Panc1 (cell line): ENCODE measurements at regions not wholly inside any gene's neighbourhood (a gene's known extent, or its start where the extent isn't known, plus 50 kb on each side); places are given as distances from the start of the nearest gene placed in this dataset.

Experiments used
- ATAC-seq: fragments of 200-7000 bp; cut with Tn5 transposase; 2 replicates; pipeline ENCODE4 v1.9.1; 2020; ENCODE audit warnings: mild to moderate bottlenecking, moderate library complexity
- BruUV-seq: library from RNA; stranded (reverse); fragments of 400-500 nt; replicated peaks from 2 replicates; lab custom pipeline; 2021; lab: Mats Ljungman, UMichigan
- CTCF ChIA-PET: fragments of 300-600 bp; sonication (Branson Sonifier 250); formaldehyde crosslinking; loops from one replicate; lab custom pipeline; 2022; ENCODE audit warnings: antibody characterized with exemption; lab: Charles Lee
- POLR2A ChIA-PET: fragments of 300-600 bp; sonication (Branson Sonifier 250); formaldehyde crosslinking; loops from one replicate; lab custom pipeline; 2022; ENCODE audit warnings: antibody characterized with exemption; lab: Charles Lee
- DNase-seq: peaks from one replicate; pipeline ENCODE4 v3.0.0-alpha.2; 2010; ENCODE audit warnings: low read depth, low spot score
- H3K27ac ChIP-seq: 2 replicates; pipeline ENCODE4 v1.5.1; 2011; ENCODE audit warnings: mild to moderate bottlenecking, low read length, inconsistent platforms
- H3K27me3 ChIP-seq: fragments of 200-500 bp; sonication (Bioruptor generic); 2 replicates; pipeline ENCODE4 v1.6.0; 2014; ENCODE audit warnings: low read length, inconsistent platforms; ENCODE audit not compliant: control insufficient read depth, insufficient read depth
- H3K36me3 ChIP-seq: fragments of 200-500 bp; sonication (Bioruptor generic); 2 replicates; pipeline ENCODE4 v1.5.1; 2014; ENCODE audit warnings: inconsistent platforms, mild to moderate bottlenecking, low read length, moderate library complexity; ENCODE audit not compliant: control insufficient read depth, insufficient read depth
- H3K4me1 ChIP-seq: 2 replicates; pipeline ENCODE4 v1.5.1; 2011; ENCODE audit warnings: inconsistent platforms, mild to moderate bottlenecking, low read length, moderate library complexity; ENCODE audit not compliant: control insufficient read depth, insufficient read depth
- H3K4me3 ChIP-seq, 2 experiments: 2 replicates each; pipeline ENCODE4 v1.5.1; 2011 to 2012; ENCODE audit warnings: low read depth in 2 of 2, low read length in 2 of 2, mild to moderate bottlenecking in 2 of 2, inconsistent platforms in 1 of 2, moderate library complexity in 1 of 2
- H3K9me3 ChIP-seq: fragments of 200-500 bp; sonication (Bioruptor generic); 2 replicates; pipeline ENCODE4 v1.5.1; 2014; ENCODE audit warnings: low read depth, mild to moderate bottlenecking, inconsistent platforms, low read length, moderate library complexity; ENCODE audit not compliant: control insufficient read depth, insufficient read depth
- POLR2AphosphoS5 ChIP-seq: IDR thresholded peaks from 2 replicates; pipeline ENCODE4 v1.6.1; 2012; ENCODE audit warnings: mild to moderate bottlenecking, low read depth, low read length, moderate library complexity
- SIN3A ChIP-seq: IDR thresholded peaks from 2 replicates; pipeline ENCODE4 v1.6.1; 2012; ENCODE audit warnings: low read depth, mild to moderate bottlenecking, low read length, moderate library complexity, borderline replicate concordance; ENCODE audit not compliant: insufficient read depth
- TCF7L2 ChIP-seq: IDR thresholded peaks from 2 replicates; pipeline ENCODE4 v1.6.1; 2011; ENCODE audit warnings: mild to moderate bottlenecking, low read depth, low read length, inconsistent platforms
- in situ Hi-C: cut with HindIII; loops from 2 replicates; pipeline ENCODE4 v1.10.0; 2016; ENCODE audit warnings: low sequenced_read_pairs, low pct_unique_long_range_greater_than_20kb
- intact Hi-C: fragments of 100-400 bp; cut with micrococcal nuclease; formaldehyde crosslinking; loops from one replicate; pipeline ENCODE4 v1.10.0; 2022; ENCODE audit not compliant: unreplicated experiment
- TF ChIP-seq, protein P1 (sequence below): fragments of 450-650 bp; IDR thresholded peaks from 2 replicates; pipeline ENCODE4 v1.5.1; 2017; ENCODE audit warnings: mild to moderate bottlenecking
- TF ChIP-seq, protein P2 (sequence below), 2 experiments: IDR thresholded peaks; 2 replicates each; pipeline ENCODE4 v1.6.1; 2011 to 2012; ENCODE audit warnings: low read depth in 2 of 2, control low read depth in 1 of 2, low read length in 1 of 2, mild to moderate bottlenecking in 1 of 2, moderate library complexity in 1 of 2; ENCODE audit not compliant: insufficient read depth in 1 of 2

DNA sequence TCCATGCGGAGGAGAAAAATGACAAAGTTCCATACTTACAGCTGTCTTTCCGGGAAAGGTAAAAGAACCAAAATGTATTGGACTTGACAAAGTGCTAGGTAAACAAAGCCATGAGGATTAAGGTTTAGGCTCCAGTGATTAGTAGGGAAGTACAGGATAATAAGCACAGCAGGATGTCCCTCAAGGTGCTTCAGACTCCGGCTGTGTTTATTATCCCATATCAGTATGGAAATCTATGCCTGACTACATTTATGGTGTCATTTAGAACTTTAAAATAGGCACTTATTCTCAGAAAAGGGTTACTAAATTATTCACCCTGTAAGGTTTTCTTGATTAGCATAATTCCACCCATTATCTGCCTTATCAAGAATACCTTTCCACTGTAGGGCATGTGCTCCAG, 136.3 kb upstream of the CCDC68 start:
- in situ Hi-C loops (no loop called here), intact Hi-C loops (no loop called here)
- no peak overlapping the region for H3K4me3 ChIP-seq
- no peak for TF ChIP-seq POLR2AphosphoS5
- TF ChIP-seq, protein P1, sequence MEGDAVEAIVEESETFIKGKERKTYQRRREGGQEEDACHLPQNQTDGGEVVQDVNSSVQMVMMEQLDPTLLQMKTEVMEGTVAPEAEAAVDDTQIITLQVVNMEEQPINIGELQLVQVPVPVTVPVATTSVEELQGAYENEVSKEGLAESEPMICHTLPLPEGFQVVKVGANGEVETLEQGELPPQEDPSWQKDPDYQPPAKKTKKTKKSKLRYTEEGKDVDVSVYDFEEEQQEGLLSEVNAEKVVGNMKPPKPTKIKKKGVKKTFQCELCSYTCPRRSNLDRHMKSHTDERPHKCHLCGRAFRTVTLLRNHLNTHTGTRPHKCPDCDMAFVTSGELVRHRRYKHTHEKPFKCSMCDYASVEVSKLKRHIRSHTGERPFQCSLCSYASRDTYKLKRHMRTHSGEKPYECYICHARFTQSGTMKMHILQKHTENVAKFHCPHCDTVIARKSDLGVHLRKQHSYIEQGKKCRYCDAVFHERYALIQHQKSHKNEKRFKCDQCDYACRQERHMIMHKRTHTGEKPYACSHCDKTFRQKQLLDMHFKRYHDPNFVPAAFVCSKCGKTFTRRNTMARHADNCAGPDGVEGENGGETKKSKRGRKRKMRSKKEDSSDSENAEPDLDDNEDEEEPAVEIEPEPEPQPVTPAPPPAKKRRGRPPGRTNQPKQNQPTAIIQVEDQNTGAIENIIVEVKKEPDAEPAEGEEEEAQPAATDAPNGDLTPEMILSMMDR, result no peak
- TF ChIP-seq, protein P2, sequence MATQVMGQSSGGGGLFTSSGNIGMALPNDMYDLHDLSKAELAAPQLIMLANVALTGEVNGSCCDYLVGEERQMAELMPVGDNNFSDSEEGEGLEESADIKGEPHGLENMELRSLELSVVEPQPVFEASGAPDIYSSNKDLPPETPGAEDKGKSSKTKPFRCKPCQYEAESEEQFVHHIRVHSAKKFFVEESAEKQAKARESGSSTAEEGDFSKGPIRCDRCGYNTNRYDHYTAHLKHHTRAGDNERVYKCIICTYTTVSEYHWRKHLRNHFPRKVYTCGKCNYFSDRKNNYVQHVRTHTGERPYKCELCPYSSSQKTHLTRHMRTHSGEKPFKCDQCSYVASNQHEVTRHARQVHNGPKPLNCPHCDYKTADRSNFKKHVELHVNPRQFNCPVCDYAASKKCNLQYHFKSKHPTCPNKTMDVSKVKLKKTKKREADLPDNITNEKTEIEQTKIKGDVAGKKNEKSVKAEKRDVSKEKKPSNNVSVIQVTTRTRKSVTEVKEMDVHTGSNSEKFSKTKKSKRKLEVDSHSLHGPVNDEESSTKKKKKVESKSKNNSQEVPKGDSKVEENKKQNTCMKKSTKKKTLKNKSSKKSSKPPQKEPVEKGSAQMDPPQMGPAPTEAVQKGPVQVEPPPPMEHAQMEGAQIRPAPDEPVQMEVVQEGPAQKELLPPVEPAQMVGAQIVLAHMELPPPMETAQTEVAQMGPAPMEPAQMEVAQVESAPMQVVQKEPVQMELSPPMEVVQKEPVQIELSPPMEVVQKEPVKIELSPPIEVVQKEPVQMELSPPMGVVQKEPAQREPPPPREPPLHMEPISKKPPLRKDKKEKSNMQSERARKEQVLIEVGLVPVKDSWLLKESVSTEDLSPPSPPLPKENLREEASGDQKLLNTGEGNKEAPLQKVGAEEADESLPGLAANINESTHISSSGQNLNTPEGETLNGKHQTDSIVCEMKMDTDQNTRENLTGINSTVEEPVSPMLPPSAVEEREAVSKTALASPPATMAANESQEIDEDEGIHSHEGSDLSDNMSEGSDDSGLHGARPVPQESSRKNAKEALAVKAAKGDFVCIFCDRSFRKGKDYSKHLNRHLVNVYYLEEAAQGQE (IDR thresholded peaks at IDR 0.05; ENCODE audit: insufficient read depth in 1 of 2, low read depth in 2 of 2, low read length in 1 of 2), result no peak
- no peak for TF ChIP-seq SIN3A
- no peak for TF ChIP-seq TCF7L2
- ATAC-seq (no peak), DNase-seq (no peak)
- H3K27me3 ChIP-seq, result no peaks in the 10 kb centered on the region
- ChIA-PET POLR2A (no interaction called here), CTCF (no interaction called here)
- no peaks in the 10 kb centered on the region for H3K9me3 ChIP-seq
- H3K36me3 ChIP-seq, result no peaks in the 10 kb centered on the region
- H3K4me1 ChIP-seq, result no peaks in the 10 kb centered on the region
- BruUV-seq, result no TSS peak
- H3K27ac ChIP-seq, result no peak overlapping the region

DNA sequence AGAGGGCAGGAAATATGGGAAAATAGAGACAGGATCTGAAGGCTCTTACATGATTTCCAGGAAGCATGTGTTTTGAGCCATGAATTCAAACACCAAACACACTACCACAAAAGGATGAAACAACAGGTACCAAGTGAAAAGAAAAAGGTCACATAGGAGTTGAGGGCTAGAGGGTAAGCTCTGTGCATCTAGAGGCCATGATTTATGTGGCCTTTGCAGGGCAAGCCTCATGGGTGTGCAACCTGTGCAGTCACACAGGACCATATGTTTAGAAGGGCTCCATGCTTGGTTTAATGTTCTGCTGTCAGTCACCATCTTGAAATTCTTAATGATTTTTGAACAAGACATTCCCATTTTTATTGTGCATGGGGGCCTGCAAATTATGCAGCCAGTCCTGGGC, 134.5 kb upstream of the CCDC68 start:
- no peaks in the 10 kb centered on the region for H3K36me3 ChIP-seq
- no peaks in the 10 kb centered on the region for H3K9me3 ChIP-seq
- ChIA-PET CTCF (no interaction called here), POLR2A (no interaction called here)
- no peak for ATAC-seq
- no peak overlapping the region for H3K4me3 ChIP-seq
- no TSS peak for BruUV-seq
- H3K27me3 ChIP-seq, result no peaks in the 10 kb centered on the region
- in situ Hi-C loops (no loop called here), intact Hi-C loops (no loop called here)
- TF ChIP-seq TCF7L2 (no peak), POLR2AphosphoS5 (no peak), SIN3A (no peak)
- TF ChIP-seq, protein P1, result no peak
- TF ChIP-seq, protein P2 (IDR thresholded peaks at IDR 0.05; ENCODE audit: insufficient read depth in 1 of 2, low read depth in 2 of 2, low read length in 1 of 2), result no peak
- DNase-seq, result no peak
- no peak overlapping the region for H3K27ac ChIP-seq
- H3K4me1 ChIP-seq, result no peaks in the 10 kb centered on the region
